ENCODE measurements at regions not wholly inside any gene's neighbourhood (a gene's known extent, or its start where the extent isn't known, plus 50 kb on each side); places are given as distances from the start of the nearest gene placed in this dataset.

DNA sequence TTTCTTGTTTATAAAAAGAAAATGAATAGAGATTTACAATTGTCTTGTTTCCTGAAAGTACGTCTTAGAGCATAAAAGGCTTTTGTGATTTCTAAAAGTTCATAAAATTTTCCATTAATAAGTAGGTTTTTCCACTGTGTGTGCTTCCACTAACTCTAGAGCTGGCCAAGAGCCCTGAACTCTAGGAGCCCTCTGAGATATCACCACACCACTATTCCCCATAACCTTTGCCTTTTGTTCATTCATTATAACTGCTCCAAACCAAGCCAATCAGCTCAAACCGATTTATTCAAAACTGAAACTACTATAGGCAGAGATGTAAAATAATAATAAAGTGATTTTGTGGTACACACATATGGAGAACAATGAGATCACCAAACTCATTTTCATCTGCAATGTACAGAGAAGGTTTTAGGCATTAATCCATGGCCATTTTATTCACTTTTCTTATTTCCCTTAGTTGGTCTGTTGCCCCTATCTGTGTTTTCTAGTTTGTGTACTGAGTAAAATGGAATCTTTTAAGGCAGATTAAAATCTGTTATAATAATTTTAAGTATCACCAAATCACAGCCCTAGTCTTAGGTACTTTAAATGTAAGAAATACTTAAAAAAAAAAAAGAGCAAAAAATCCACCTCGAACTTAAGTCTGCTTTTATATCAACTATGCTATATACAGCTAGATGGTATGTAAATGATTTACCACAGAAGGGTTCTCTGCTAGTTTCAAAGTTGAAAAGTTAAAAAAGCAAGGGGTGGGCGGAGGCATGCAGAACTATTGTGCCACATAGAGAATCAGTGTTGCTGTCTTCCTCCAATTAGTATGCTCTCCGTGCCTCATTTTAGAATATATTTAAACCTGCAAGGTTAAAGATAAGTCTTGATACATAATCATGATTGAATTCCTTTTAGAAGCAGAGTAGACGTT lies 311.3 kb downstream of the KLF12 start:
- TF ChIP-seq, protein P1, sequence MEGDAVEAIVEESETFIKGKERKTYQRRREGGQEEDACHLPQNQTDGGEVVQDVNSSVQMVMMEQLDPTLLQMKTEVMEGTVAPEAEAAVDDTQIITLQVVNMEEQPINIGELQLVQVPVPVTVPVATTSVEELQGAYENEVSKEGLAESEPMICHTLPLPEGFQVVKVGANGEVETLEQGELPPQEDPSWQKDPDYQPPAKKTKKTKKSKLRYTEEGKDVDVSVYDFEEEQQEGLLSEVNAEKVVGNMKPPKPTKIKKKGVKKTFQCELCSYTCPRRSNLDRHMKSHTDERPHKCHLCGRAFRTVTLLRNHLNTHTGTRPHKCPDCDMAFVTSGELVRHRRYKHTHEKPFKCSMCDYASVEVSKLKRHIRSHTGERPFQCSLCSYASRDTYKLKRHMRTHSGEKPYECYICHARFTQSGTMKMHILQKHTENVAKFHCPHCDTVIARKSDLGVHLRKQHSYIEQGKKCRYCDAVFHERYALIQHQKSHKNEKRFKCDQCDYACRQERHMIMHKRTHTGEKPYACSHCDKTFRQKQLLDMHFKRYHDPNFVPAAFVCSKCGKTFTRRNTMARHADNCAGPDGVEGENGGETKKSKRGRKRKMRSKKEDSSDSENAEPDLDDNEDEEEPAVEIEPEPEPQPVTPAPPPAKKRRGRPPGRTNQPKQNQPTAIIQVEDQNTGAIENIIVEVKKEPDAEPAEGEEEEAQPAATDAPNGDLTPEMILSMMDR (IDR thresholded peaks at IDR 0.05; ENCODE audit: borderline replicate concordance, insufficient read depth, low read depth, low read length), result no peak
- H3K4me3 ChIP-seq (ENCODE audit: low read depth, low read length), result no peak overlapping the region

DNA sequence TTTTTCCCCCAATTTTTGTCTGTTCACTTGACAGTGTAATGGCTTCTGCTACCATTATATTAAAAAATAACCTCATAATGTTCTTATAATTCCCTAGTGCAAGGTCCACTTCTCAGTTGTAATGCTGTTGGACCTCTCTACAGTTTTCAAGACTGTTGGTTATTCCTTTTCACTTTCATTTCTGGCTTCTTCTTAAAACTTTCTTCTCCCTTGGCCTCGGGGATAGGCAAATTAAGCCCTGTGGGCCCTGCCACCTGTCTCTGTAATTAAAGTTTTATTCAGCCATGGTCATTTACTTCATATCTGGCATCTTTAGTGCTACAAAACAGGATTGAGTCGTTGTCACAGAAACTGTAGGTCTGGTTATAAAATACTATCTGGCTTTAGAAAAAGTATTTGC lies 313.5 kb downstream of the KLF12 start:
- no peak overlapping the region for H3K4me3 ChIP-seq (ENCODE audit: low read depth, low read length)
- TF ChIP-seq, protein P1 (IDR thresholded peaks at IDR 0.05; ENCODE audit: borderline replicate concordance, insufficient read depth, low read depth, low read length), result no peak

DNA sequence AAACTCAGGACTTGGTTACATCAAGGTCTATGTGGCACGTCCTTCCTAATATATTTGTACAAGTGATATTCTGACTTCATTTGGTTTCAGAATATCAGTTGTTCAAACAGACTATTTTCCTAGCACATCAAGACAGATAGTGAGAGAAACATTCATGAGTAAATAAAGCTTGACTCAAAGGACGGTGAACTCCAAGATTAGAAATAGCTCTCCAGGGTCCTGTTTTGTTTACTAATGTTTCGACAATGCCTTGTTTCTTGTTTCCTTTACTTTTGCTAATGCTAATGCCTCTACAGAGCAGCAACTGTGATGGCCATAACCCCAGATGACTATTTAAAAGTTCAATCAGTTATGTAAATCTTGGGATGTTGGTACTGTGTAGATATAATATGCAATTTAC lies 313.9 kb downstream of the KLF12 start:
- H3K4me3 ChIP-seq (ENCODE audit: low read depth, low read length), result no peak overlapping the region
- TF ChIP-seq, protein P1 (IDR thresholded peaks at IDR 0.05; ENCODE audit: borderline replicate concordance, insufficient read depth, low read depth, low read length), result no peak

DNA sequence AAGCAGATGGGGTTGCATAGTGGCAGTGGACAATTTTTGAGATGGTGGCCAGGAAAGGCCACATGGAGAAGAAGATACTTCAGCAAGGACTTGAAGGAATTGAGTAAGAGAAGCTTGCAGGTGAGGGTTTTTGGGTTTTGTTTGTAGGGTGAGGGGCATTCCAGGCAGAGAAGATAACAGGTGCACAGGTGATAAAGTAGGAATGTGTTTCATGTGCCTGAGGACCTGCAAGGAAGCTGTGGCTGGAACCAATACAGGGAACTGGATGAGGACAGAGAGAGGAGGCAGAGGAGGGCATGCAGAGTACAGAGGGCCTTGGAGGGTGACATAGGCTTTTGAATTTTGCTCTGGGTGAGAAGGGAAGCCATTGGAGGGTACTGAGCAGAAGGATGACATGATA lies 314.5 kb downstream of the KLF12 start:
- TF ChIP-seq, protein P1 (IDR thresholded peaks at IDR 0.05; ENCODE audit: borderline replicate concordance, insufficient read depth, low read depth, low read length), result no peak

DNA sequence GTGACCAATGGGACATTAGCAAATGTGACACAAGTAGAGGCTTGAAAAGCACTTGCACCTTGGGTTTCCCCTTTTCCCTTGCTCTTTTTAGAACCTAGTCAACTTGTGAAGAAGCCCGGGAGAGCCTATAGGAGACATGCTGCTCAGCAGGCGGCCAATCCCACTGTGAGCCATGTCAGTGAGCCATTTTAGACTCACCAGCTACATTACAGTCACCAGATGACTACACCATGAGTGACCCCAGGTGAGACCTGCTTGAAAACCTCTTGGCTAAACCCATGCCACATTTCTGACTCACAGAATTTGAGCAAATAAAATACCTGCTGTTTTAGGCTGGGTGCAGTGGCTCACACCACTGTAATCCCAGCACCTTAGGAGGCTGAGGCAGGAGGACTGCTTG lies 317.5 kb downstream of the KLF12 start:
- TF ChIP-seq, protein P1 (IDR thresholded peaks at IDR 0.05; ENCODE audit: borderline replicate concordance, insufficient read depth, low read depth, low read length), result no peak
- H3K4me3 ChIP-seq (ENCODE audit: low read depth, low read length), result no peak overlapping the region

More for the DNA sequence above, 314.5 kb downstream of the KLF12 start:
- no peak overlapping the region for H3K4me3 ChIP-seq (ENCODE audit: low read depth, low read length)

DNA sequence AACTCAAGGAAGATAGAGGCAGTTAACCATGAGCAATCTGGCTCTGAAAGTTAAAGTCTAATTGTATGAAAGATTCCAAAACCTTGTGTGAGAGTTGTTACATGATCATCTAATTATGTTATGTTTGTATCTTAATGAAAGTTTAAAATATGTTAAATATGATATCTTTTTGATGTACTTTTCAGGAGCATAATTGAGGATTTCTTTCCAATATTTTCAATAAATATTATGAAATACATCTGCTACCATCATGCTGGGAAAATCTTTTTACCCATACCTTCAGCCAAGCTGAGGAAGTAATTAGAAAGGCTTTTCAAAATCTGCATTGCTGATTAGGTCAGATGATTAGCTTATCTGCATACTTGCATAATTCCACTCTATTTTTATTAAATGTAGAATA lies 318.4 kb downstream of the KLF12 start:
- TF ChIP-seq, protein P1 (IDR thresholded peaks at IDR 0.05; ENCODE audit: borderline replicate concordance, insufficient read depth, low read depth, low read length), result no peak

DNA sequence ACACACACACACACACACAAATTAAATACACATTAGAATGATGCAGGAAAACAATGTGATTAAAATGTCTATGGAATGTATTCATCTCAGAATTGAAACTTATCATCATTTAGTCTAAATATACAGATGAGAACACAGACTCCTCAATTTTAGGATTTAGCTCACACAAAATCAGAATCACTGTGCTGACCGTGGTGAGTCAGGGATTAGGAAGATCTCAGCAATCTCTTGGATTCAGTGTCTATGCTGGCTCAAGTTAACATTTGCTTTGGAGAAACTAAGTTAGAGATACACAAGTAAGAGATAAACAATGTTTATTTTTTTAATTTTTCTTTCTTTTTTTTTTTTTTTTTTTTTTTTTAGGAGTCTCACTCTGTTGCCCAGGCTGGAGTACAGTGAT lies 323.6 kb downstream of the KLF12 start:
- H3K4me3 ChIP-seq (ENCODE audit: low read depth, low read length), result no peak overlapping the region
- TF ChIP-seq, protein P1 (IDR thresholded peaks at IDR 0.05; ENCODE audit: borderline replicate concordance, insufficient read depth, low read depth, low read length), result no peak

More for the DNA sequence above, 318.4 kb downstream of the KLF12 start:
- H3K4me3 ChIP-seq (ENCODE audit: low read depth, low read length), result no peak overlapping the region

All from GM12875 (cell line).